ENCODE measurements at regions not wholly inside any gene's neighbourhood (a gene's known extent, or its start where the extent isn't known, plus 50 kb on each side); places are given as distances from the start of the nearest gene placed in this dataset.

DNA sequence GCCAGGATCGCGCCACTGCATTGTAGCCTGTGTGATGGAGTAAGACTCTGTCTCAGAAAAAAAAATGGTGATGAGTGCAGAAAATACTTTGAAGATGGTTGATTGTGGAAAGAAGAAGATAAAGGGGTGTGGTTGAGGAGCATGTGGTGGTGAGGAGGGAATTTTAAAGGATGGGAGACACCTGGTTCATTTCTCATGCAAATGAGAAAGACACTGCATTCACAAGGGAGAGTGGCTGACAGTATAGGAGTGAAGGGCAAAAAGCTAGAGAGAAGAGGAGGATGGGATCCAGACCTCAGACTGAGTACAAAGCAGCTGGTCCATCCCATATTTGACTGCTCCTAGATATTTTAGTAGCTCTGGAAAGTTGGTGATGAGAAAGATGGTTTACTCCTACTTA, 206.0 kb downstream of the SNAPC1 start:
- Histone ChIP-seq H3K27me3 (no peaks in the 10 kb centered on the region), H3K9me3 (no peaks in the 10 kb centered on the region), H3K4me1 (no peaks in the 10 kb centered on the region), H3K27ac (no peak overlapping the region), H3K36me3 (no peaks in the 10 kb centered on the region), H3K4me3 (no peak overlapping the region)
- no peak for TF ChIP-seq POLR2A (IDR thresholded peaks at IDR 0.05)
- TF ChIP-seq, protein P1, sequence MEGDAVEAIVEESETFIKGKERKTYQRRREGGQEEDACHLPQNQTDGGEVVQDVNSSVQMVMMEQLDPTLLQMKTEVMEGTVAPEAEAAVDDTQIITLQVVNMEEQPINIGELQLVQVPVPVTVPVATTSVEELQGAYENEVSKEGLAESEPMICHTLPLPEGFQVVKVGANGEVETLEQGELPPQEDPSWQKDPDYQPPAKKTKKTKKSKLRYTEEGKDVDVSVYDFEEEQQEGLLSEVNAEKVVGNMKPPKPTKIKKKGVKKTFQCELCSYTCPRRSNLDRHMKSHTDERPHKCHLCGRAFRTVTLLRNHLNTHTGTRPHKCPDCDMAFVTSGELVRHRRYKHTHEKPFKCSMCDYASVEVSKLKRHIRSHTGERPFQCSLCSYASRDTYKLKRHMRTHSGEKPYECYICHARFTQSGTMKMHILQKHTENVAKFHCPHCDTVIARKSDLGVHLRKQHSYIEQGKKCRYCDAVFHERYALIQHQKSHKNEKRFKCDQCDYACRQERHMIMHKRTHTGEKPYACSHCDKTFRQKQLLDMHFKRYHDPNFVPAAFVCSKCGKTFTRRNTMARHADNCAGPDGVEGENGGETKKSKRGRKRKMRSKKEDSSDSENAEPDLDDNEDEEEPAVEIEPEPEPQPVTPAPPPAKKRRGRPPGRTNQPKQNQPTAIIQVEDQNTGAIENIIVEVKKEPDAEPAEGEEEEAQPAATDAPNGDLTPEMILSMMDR (IDR thresholded peaks at IDR 0.05 in 4 of 5, conservative IDR thresholded peaks at IDR 0.05 in 1 of 5), result no peak
- ATAC-seq, result no peak
- intact Hi-C loops (cut with DNase I; ENCODE audit: low total_unique reads), result no loop called here
- in situ Hi-C loops (cut with MboI; ENCODE audit: low sequenced_read_pairs in 4 of 4), result no loop called here
- DNase-seq, result no peak

DNA sequence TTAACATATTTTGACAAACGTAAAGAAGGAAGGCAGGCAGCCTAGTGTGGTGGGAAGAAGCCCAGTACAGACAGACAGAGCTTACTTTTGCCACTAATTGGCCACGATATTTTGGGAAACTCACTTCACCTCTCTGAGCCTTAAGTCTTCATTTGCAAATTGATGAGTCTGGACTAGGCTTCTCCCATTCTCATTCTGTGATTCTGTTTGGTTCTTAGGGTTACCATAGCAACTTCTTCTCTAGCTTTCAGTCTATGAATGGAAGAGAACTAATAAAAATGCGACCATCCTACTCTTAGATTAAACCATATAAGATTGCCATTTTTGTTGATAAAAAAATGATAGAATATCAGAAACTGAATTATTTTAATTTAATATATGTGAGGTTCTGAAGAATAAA, 210.5 kb downstream of the SNAPC1 start:
- Histone ChIP-seq H3K4me1 (no peaks in the 10 kb centered on the region), H3K4me3 (no peak overlapping the region), H3K9me3 (no peaks in the 10 kb centered on the region), H3K27me3 (no peaks in the 10 kb centered on the region), H3K27ac (no peak overlapping the region), H3K36me3 (no peaks in the 10 kb centered on the region)
- in situ Hi-C loops (cut with MboI; ENCODE audit: low sequenced_read_pairs in 4 of 4) (no loop called here), intact Hi-C loops (cut with DNase I; ENCODE audit: low total_unique reads) (no loop called here)
- DNase-seq (no peak), ATAC-seq (no peak)
- TF ChIP-seq, protein P1 (IDR thresholded peaks at IDR 0.05 in 4 of 5, conservative IDR thresholded peaks at IDR 0.05 in 1 of 5), result no peak
- TF ChIP-seq POLR2A (IDR thresholded peaks at IDR 0.05), result no peak

DNA sequence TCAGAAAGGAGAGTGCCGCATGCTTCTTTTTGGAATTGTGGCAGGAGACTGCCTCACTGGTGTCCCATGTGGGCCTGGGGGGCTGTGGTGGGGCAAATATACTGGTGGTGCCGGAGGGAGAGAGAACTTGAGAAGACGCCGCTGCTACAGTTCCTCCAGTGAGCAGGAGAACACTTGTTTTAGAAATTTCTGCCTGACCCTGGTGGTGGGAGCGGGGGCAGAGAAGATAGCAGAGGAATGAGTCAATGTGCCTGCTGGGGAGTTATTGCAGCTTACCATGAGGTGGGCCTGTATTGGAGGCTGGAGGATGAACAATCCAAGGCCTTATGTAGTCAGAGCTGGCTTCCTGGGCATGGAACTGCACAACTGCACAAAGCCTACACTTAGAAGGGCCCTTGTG, 211.8 kb downstream of the SNAPC1 start:
- no peak overlapping the region for H3K27ac ChIP-seq
- no peak overlapping the region for H3K4me3 ChIP-seq
- no peaks in the 10 kb centered on the region for H3K36me3 ChIP-seq
- no peaks in the 10 kb centered on the region for H3K27me3 ChIP-seq
- in situ Hi-C loops (cut with MboI; ENCODE audit: low sequenced_read_pairs in 4 of 4), result no loop called here
- no peak for TF ChIP-seq POLR2A (IDR thresholded peaks at IDR 0.05)
- TF ChIP-seq, protein P1 (IDR thresholded peaks at IDR 0.05 in 4 of 5, conservative IDR thresholded peaks at IDR 0.05 in 1 of 5), result no peak
- H3K9me3 ChIP-seq, result no peaks in the 10 kb centered on the region
- DNase-seq (no peak), ATAC-seq (no peak)
- intact Hi-C loops (cut with DNase I; ENCODE audit: low total_unique reads), result no loop called here
- no peaks in the 10 kb centered on the region for H3K4me1 ChIP-seq

DNA sequence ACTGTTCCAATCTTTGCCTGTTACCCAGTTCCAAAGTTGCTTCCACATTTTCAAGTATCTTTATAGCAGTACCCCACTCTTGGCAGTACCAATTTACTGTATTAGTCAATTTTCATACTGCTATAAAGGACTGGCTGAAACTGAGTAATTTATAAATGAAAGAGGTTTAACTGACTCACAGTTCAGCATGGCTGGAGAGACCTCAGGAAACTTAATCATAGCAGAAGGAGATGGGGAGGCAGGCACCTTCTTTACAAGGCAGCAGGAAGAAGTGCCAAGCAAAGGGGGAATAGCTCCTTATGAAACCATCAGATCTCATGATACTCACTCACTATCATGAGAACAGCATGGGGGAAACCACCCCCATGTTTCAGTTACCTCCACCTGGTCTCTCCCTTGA, 215.0 kb downstream of the SNAPC1 start:
- Histone ChIP-seq H3K27me3 (no peaks in the 10 kb centered on the region), H3K4me3 (no peak overlapping the region), H3K9me3 (no peaks in the 10 kb centered on the region), H3K27ac (no peak overlapping the region), H3K4me1 (no peaks in the 10 kb centered on the region), H3K36me3 (no peaks in the 10 kb centered on the region)
- in situ Hi-C loops (cut with MboI; ENCODE audit: low sequenced_read_pairs in 4 of 4) (no loop called here), intact Hi-C loops (cut with DNase I; ENCODE audit: low total_unique reads) (no loop called here)
- TF ChIP-seq, protein P1 (IDR thresholded peaks at IDR 0.05 in 4 of 5, conservative IDR thresholded peaks at IDR 0.05 in 1 of 5), result no peak
- no peak for TF ChIP-seq POLR2A (IDR thresholded peaks at IDR 0.05)
- ATAC-seq (no peak), DNase-seq (no peak)

DNA sequence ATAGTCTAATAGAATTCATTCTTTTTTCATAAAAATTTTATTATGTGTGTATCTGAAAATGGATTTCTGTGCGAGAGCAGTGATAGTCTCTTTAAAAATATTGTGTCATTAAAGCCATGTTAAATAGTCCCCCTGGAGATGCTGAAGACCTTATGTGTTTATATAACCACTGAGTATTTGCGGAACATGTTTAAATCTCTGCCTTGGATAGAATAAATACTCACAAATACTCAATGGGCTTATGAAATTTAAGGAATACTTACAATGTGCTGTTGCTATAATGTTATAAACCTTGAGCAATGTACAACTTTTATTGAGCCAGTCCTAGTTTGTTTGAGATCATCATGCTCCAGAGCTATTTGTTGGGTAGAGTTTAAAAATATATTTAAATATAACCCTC, 226.0 kb downstream of the SNAPC1 start:
- in situ Hi-C loops (cut with MboI; ENCODE audit: low sequenced_read_pairs in 4 of 4) (no loop called here), intact Hi-C loops (cut with DNase I; ENCODE audit: low total_unique reads) (no loop called here)
- no peak overlapping the region for H3K4me3 ChIP-seq
- ATAC-seq, result no peak
- no peaks in the 10 kb centered on the region for H3K27me3 ChIP-seq
- DNase-seq, result no peak
- no peaks in the 10 kb centered on the region for H3K36me3 ChIP-seq
- TF ChIP-seq, protein P1 (IDR thresholded peaks at IDR 0.05 in 4 of 5, conservative IDR thresholded peaks at IDR 0.05 in 1 of 5), result no peak
- TF ChIP-seq POLR2A (IDR thresholded peaks at IDR 0.05), result no peak
- H3K9me3 ChIP-seq, result no peaks in the 10 kb centered on the region
- H3K4me1 ChIP-seq, result no peaks in the 10 kb centered on the region
- no peak overlapping the region for H3K27ac ChIP-seq
